Mucosa of stomach (tissue), 1 donor: ENCODE measurements at regions not wholly inside any gene's neighbourhood (a gene's known extent, or its start where the extent isn't known, plus 50 kb on each side); places are given as distances from the start of the nearest gene placed in this dataset.

ENCODE experiments used
- H3K27me3 ChIP-seq: one replicate; pipeline ENCODE4 v1.7.0; 2013; ENCODE audit warnings: mild to moderate bottlenecking, low read length; ENCODE audit not compliant: control insufficient read depth, insufficient read depth
- H3K36me3 ChIP-seq: one replicate; pipeline ENCODE4 v1.7.0; 2013; ENCODE audit warnings: low read length; ENCODE audit not compliant: control insufficient read depth, insufficient read depth
- H3K4me1 ChIP-seq: one replicate; pipeline ENCODE4 v1.7.0; 2013; ENCODE audit warnings: mild to moderate bottlenecking, low read length; ENCODE audit not compliant: control insufficient read depth, insufficient read depth
- H3K4me3 ChIP-seq: one replicate; pipeline ENCODE4 v1.7.0; 2013; ENCODE audit warnings: low read length
- H3K9ac ChIP-seq: one replicate; pipeline ENCODE4 v1.7.0; 2013; ENCODE audit warnings: mild to moderate bottlenecking, low read length, moderate library complexity
- H3K9me3 ChIP-seq: one replicate; pipeline ENCODE4 v1.7.0; 2013; ENCODE audit warnings: mild to moderate bottlenecking, low read length, moderate library complexity; ENCODE audit not compliant: control insufficient read depth
- donor health status: Pancreatic carcinoma.

DNA sequence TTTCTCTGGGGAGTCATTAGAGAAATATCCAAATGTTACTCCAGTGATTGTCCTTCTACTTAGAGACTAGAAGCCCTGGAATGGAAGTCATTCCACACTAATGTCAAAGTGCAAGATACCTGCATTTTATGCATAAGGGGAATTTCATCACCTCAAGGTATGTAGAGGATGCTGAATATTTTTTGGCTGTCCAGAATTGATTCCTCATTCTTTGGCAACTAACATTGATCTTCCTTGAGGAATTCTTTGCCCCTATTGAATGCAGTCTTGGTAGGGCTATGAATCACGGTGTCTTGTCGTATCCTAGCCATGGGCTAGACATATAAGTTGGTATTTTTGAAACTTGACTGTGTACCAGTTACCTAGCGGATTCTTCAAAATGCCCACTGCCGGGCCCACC lies 271.1 kb downstream of the CNTN3 start:
- no peaks in the 10 kb centered on the region for H3K9me3 ChIP-seq
- no peak overlapping the region for H3K4me3 ChIP-seq
- H3K36me3 ChIP-seq: no peaks in the 10 kb centered on the region
- H3K27me3 ChIP-seq: no peaks in the 10 kb centered on the region
- H3K4me1 ChIP-seq: no peaks in the 10 kb centered on the region
- no peak overlapping the region for H3K9ac ChIP-seq

DNA sequence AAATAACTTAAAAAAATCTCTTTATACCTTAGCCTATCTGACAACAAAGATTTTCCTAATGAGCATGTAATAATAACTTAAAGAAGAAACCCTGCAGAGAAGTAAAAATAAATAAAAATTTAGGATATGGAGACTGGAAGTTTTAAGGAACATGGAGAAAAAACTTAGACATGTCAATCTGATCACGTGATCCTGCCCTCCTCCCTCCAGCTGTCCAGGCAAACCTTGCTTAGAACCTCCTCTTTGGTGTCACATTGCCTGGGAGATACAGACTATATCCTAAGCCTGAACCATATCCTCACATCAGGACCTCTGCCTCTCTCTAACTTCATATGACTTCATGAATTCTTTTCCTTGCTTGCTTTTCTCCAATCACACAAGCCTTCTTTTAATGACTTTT lies 275.5 kb downstream of the CNTN3 start:
- Histone ChIP-seq H3K4me1 (no peaks in the 10 kb centered on the region), H3K27me3 (no peaks in the 10 kb centered on the region), H3K4me3 (no peak overlapping the region), H3K9ac (no peak overlapping the region), H3K36me3 (no peaks in the 10 kb centered on the region), H3K9me3 (no peaks in the 10 kb centered on the region)

DNA sequence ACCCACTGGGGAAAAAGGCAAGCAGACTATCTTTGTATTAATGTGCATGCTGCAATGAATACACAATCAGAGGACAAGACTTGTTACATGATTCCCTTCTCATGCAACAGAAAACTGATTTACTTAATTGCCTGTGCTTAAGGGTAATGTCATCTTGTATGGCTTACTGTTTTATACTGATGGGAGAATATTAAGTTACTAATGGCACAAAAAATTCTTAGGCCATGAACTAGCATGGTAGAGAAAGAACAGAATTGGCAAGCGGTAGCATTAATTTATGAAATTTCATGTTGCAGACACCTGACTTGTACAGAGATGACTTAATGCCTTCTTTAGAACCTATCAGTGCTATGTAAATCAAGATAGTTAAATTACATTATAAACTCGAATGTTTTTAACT lies 282.3 kb downstream of the CNTN3 start:
- no peaks in the 10 kb centered on the region for H3K36me3 ChIP-seq
- H3K9ac ChIP-seq: no peak overlapping the region
- H3K4me1 ChIP-seq: no peaks in the 10 kb centered on the region
- H3K9me3 ChIP-seq: no peaks in the 10 kb centered on the region
- H3K4me3 ChIP-seq: no peak overlapping the region
- H3K27me3 ChIP-seq: no peaks in the 10 kb centered on the region

DNA sequence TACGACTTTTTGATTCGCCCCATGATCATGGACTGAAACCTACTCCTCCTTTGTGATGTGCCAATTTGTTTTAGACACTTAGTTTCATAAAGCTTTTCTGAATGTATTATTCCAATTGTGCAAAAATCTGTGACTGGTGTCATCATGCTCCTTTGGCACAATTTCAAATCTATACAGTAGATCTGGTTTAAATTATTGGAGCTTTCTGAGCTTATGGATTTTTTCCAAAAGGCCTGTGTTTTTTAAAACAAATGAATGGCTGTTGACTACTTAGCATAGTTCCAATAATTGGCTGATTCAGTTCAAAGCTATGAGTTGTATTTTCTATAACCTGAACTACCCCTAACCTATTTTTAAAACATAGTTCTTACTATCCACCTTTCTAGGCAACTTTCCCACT lies 282.7 kb downstream of the CNTN3 start:
- H3K9ac ChIP-seq: no peak overlapping the region
- H3K36me3 ChIP-seq: no peaks in the 10 kb centered on the region
- no peaks in the 10 kb centered on the region for H3K4me1 ChIP-seq
- no peaks in the 10 kb centered on the region for H3K9me3 ChIP-seq
- H3K27me3 ChIP-seq: no peaks in the 10 kb centered on the region
- no peak overlapping the region for H3K4me3 ChIP-seq

DNA sequence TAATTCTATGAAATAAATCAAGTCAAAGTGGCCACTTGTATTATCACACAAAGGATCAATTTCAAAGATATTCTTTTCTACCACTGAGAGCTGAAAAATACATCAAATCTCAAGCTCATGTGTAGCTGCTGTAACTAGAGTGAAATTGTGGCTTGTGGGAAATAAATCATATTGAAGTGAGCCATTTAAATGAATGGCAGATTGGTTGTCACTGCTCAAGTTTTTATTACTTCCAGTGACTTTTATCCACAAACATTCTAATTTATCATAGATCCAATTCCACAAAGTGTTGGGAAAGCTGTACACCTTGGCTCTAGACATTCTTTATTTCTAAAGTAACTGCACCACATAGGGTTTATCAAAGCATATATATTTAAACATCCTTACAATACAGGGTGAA lies 285.4 kb downstream of the CNTN3 start:
- H3K27me3 ChIP-seq: no peaks in the 10 kb centered on the region
- no peaks in the 10 kb centered on the region for H3K36me3 ChIP-seq
- no peak overlapping the region for H3K9ac ChIP-seq
- H3K9me3 ChIP-seq: no peaks in the 10 kb centered on the region
- no peak overlapping the region for H3K4me3 ChIP-seq
- no peaks in the 10 kb centered on the region for H3K4me1 ChIP-seq

DNA sequence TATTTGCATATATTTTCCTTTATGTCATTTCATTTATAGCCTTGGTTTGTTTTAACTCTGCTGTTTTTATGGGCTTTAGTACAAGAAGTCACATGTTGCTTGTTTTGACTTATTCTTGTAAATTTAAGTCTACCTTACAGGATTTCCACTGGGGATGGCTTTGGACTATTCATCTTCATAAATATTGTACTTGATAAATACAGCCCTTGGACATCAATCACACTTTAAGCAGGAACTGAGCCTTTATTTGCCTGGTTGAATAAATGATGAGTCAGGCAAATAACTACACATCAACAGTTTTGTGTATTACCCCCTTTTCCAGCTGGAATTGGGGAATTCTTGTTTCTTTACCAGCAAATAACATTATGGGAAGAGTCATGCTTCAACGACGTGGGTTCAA lies 286.0 kb downstream of the CNTN3 start:
- no peaks in the 10 kb centered on the region for H3K27me3 ChIP-seq
- no peaks in the 10 kb centered on the region for H3K4me1 ChIP-seq
- H3K36me3 ChIP-seq: no peaks in the 10 kb centered on the region
- no peak overlapping the region for H3K4me3 ChIP-seq
- no peak overlapping the region for H3K9ac ChIP-seq
- H3K9me3 ChIP-seq: no peaks in the 10 kb centered on the region

DNA sequence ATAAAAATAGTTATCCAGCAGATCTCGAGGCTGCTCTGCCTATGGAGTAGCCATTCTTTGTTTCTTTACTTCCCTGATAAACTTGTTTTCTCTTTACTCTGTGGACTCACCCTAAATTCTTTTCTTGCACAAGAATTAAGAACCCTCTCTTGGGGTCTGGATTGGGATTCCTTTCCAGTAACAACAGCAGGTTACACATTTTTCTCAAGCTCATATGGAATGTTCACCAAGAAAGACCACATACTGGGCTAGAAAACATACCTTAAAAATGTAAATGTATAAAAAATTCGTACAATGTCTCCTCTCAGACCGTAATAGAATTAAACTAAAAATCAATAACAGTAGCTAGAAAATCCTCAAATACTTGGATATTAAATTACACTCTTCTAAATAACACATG lies 299.2 kb downstream of the CNTN3 start:
- H3K27me3 ChIP-seq: no peaks in the 10 kb centered on the region
- H3K4me1 ChIP-seq: no peaks in the 10 kb centered on the region
- no peaks in the 10 kb centered on the region for H3K36me3 ChIP-seq
- no peak overlapping the region for H3K9ac ChIP-seq
- H3K4me3 ChIP-seq: no peak overlapping the region
- no peaks in the 10 kb centered on the region for H3K9me3 ChIP-seq

DNA sequence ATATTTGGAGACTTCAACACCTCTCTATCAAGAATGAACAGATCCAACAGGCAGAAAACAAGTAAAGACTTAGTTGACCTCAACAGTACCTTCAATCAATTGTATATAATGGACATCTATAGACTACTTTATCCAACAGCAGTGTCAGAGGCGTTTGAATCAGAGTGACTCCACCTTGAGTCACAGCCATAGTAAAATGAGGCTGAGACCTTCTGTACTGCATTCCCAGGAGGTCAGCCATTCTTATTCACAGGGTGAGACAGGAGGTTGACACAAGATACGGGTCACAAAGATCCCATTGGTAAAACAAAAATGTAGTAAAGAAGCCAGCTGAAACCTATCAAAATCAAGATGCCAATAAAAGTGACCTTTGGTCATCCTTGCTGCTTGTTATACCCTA lies 299.8 kb downstream of the CNTN3 start:
- no peak overlapping the region for H3K9ac ChIP-seq
- no peaks in the 10 kb centered on the region for H3K27me3 ChIP-seq
- H3K36me3 ChIP-seq: no peaks in the 10 kb centered on the region
- H3K4me1 ChIP-seq: no peaks in the 10 kb centered on the region
- no peak overlapping the region for H3K4me3 ChIP-seq
- H3K9me3 ChIP-seq: no peaks in the 10 kb centered on the region

DNA sequence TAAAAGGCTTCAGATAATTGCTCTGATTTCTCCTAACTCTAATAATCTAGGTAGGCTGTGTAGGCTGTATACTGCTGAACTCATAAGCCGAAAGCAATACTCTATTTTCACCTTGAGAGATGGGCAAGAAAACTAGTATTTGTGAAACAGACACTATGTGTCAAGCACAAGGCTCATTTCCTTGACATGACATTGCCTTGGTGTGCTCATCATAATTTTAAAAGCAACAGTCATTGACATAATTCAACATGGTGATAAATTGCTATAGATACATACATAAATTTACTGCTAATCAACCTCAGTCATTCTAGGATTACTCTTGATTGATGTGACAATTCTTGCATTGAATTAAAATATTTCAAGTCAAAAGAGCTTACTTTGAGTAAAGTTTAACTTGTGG lies 304.7 kb downstream of the CNTN3 start:
- Histone ChIP-seq H3K27me3 (no peaks in the 10 kb centered on the region), H3K4me1 (no peaks in the 10 kb centered on the region), H3K9me3 (no peaks in the 10 kb centered on the region), H3K36me3 (no peaks in the 10 kb centered on the region), H3K9ac (no peak overlapping the region), H3K4me3 (no peak overlapping the region)

DNA sequence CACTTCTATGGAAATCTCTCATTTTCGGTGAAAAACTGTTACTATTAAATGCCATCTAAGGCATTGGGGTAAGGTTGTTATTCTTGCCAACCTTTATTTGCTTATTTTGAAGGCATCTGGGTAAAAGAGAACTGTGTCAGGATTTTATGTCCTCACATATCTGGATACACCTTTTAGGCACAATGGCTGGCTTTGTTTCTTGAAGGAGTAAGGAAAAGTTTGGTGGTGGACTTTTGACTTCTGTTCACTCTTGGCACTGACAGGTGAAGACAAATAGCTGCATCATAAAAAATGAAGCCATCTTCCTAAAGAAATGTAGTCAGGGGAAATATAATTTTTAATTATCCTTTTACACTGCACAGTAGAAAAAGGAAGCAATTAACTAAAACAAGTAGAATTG lies 310.0 kb downstream of the CNTN3 start:
- H3K9me3 ChIP-seq: no peaks in the 10 kb centered on the region
- no peak overlapping the region for H3K9ac ChIP-seq
- no peaks in the 10 kb centered on the region for H3K36me3 ChIP-seq
- H3K4me3 ChIP-seq: no peak overlapping the region
- H3K27me3 ChIP-seq: no peaks in the 10 kb centered on the region
- no peaks in the 10 kb centered on the region for H3K4me1 ChIP-seq

DNA sequence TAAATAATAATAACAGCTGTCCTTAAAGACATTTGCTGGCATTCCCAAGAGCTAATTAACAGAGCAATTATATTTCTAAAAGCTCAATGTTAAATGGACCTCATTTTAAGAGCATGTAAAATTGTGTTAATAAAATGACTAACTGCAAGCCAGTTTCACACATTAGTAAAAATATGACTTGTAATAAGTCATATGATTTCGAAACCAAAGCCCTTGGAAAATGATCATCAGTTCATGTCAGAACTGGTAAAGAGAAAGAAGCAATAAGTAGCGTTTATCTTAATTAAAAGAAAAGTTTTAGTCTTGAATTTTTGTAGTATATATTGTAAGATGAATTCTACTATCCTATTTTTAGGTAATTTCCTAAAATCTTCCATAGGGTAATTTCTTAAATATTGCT lies 310.7 kb downstream of the CNTN3 start:
- no peaks in the 10 kb centered on the region for H3K4me1 ChIP-seq
- no peak overlapping the region for H3K4me3 ChIP-seq
- no peaks in the 10 kb centered on the region for H3K36me3 ChIP-seq
- H3K27me3 ChIP-seq: no peaks in the 10 kb centered on the region
- no peaks in the 10 kb centered on the region for H3K9me3 ChIP-seq
- H3K9ac ChIP-seq: no peak overlapping the region

DNA sequence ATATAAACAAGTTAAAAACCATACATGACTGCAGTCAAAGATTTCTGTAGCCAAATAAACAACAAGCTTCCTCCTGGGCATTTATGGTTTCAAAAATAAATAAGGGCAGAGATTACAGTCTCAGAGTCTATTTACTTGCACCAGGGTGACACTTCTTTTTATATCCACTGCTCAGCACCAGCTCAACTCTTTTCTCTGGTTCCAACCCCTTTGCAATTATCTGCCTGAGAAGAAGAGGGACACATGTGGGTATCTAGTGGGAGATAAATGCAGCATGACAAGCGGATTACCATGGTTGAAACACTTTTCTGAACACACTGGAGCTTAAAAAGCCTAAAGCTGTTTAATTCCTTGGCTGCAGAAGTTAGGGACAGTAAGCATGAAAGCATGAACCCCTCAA lies 311.5 kb downstream of the CNTN3 start:
- no peaks in the 10 kb centered on the region for H3K4me1 ChIP-seq
- no peaks in the 10 kb centered on the region for H3K9me3 ChIP-seq
- H3K36me3 ChIP-seq: no peaks in the 10 kb centered on the region
- no peak overlapping the region for H3K4me3 ChIP-seq
- H3K9ac ChIP-seq: no peak overlapping the region
- no peaks in the 10 kb centered on the region for H3K27me3 ChIP-seq

DNA sequence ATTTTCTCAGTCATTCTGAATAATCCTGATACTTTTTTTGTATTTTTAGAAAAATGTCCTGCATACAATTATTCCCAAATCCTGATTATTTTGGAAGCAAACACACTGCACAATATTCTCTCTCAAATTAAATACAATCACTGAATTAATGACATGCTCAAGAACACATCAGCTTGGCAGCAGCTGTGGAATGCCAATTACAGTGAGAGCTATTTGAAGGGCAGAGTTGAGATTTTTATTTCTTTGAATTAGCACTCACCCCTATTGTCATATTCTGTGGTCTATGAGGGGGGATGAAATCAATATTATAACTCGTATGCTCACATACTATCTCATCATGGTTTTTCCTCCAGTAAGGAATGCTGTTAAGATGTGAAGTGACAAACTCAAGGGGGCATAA lies 312.2 kb downstream of the CNTN3 start:
- no peaks in the 10 kb centered on the region for H3K4me1 ChIP-seq
- H3K27me3 ChIP-seq: no peaks in the 10 kb centered on the region
- H3K36me3 ChIP-seq: no peaks in the 10 kb centered on the region
- H3K9me3 ChIP-seq: no peaks in the 10 kb centered on the region
- H3K4me3 ChIP-seq: no peak overlapping the region
- H3K9ac ChIP-seq: no peak overlapping the region
